ENCODE measurements at regions not wholly inside any gene's neighbourhood (a gene's known extent, or its start where the extent isn't known, plus 50 kb on each side); places are given as distances from the start of the nearest gene placed in this dataset.

- no peak overlapping the region for H3K4me2 ChIP-seq (ENCODE audit: low read depth, low read length, poor library complexity, severe bottlenecking)
- no peaks in the 10 kb centered on the region for H3K9me2 ChIP-seq (replicated peaks; ENCODE audit: insufficient read depth, low read length)
- H4K20me1 ChIP-seq (ENCODE audit: low read depth, low read length) = no peaks in the 10 kb centered on the region
- no peak for TF ChIP-seq EZH2phosphoT487 (conservative IDR thresholded peaks at IDR 0.05; ENCODE audit: low read length)
- TF ChIP-seq CTCF (IDR thresholded peaks at IDR 0.05; ENCODE audit: insufficient read depth, low read length, poor library complexity, severe bottlenecking) = no peak
- H3K27me3 ChIP-seq (ENCODE audit: low read length) = no peaks in the 10 kb centered on the region
- H3K27ac ChIP-seq (ENCODE audit: low read depth, low read length) = no peak overlapping the region
- no peak overlapping the region for H3K9ac ChIP-seq (ENCODE audit: low read length)
- no peaks in the 10 kb centered on the region for H3K9me3 ChIP-seq (ENCODE audit: insufficient read depth, low read length)
- no peaks in the 10 kb centered on the region for H3F3A ChIP-seq (ENCODE audit: insufficient read depth)
- no peak overlapping the region for H3K4me3 ChIP-seq (ENCODE audit: insufficient read depth, low read length, poor library complexity, severe bottlenecking)
- H3K36me3 ChIP-seq (ENCODE audit: low read length) = no peaks in the 10 kb centered on the region
- no peaks in the 10 kb centered on the region for H3K79me2 ChIP-seq (ENCODE audit: insufficient read depth, low read length)
- H2AFZ ChIP-seq (ENCODE audit: low read depth, low read length, severe bottlenecking) = no peak overlapping the region
Observed at GRCh38 chr7:91796122-91796521, 84.4 kb downstream of the MTERF1 start.

- no peak overlapping the region for H3K9ac ChIP-seq (ENCODE audit: low read length)
- H4K20me1 ChIP-seq (ENCODE audit: low read depth, low read length) = no peaks in the 10 kb centered on the region
- no peaks in the 10 kb centered on the region for H3K36me3 ChIP-seq (ENCODE audit: low read length)
- H3K4me2 ChIP-seq (ENCODE audit: low read depth, low read length, poor library complexity, severe bottlenecking) = no peak overlapping the region
- no peaks in the 10 kb centered on the region for H3F3A ChIP-seq (ENCODE audit: insufficient read depth)
- H3K9me3 ChIP-seq (ENCODE audit: insufficient read depth, low read length) = no peaks in the 10 kb centered on the region
- no peak overlapping the region for H3K27ac ChIP-seq (ENCODE audit: low read depth, low read length)
- H3K9me2 ChIP-seq (replicated peaks; ENCODE audit: insufficient read depth, low read length) = no peaks in the 10 kb centered on the region
- TF ChIP-seq EZH2phosphoT487 (conservative IDR thresholded peaks at IDR 0.05; ENCODE audit: low read length) (no peak), CTCF (IDR thresholded peaks at IDR 0.05; ENCODE audit: insufficient read depth, low read length, poor library complexity, severe bottlenecking) (no peak)
- no peaks in the 10 kb centered on the region for H3K79me2 ChIP-seq (ENCODE audit: insufficient read depth, low read length)
- H2AFZ ChIP-seq (ENCODE audit: low read depth, low read length, severe bottlenecking) = no peak overlapping the region
- no peaks in the 10 kb centered on the region for H3K27me3 ChIP-seq (ENCODE audit: low read length)
- no peak overlapping the region for H3K4me3 ChIP-seq (ENCODE audit: insufficient read depth, low read length, poor library complexity, severe bottlenecking)
Observed at GRCh38 chr7:91798425-91798824, 82.1 kb downstream of the MTERF1 start.

GRCh38 chr7:91800389-91800788 is 80.1 kb downstream of the MTERF1 start:
- H3K79me2 ChIP-seq (ENCODE audit: insufficient read depth, low read length) = no peaks in the 10 kb centered on the region
- H4K20me1 ChIP-seq (ENCODE audit: low read depth, low read length) = no peaks in the 10 kb centered on the region
- H3K36me3 ChIP-seq (ENCODE audit: low read length) = no peaks in the 10 kb centered on the region
- H3K4me2 ChIP-seq (ENCODE audit: low read depth, low read length, poor library complexity, severe bottlenecking) = no peak overlapping the region
- no peak overlapping the region for H3K9ac ChIP-seq (ENCODE audit: low read length)
- no peaks in the 10 kb centered on the region for H3K27me3 ChIP-seq (ENCODE audit: low read length)
- no peak overlapping the region for H3K27ac ChIP-seq (ENCODE audit: low read depth, low read length)
- no peaks in the 10 kb centered on the region for H3F3A ChIP-seq (ENCODE audit: insufficient read depth)
- no peak overlapping the region for H3K4me3 ChIP-seq (ENCODE audit: insufficient read depth, low read length, poor library complexity, severe bottlenecking)
- no peaks in the 10 kb centered on the region for H3K9me2 ChIP-seq (replicated peaks; ENCODE audit: insufficient read depth, low read length)
- H3K9me3 ChIP-seq (ENCODE audit: insufficient read depth, low read length) = no peaks in the 10 kb centered on the region
- TF ChIP-seq CTCF (IDR thresholded peaks at IDR 0.05; ENCODE audit: insufficient read depth, low read length, poor library complexity, severe bottlenecking) = no peak
- no peak for TF ChIP-seq EZH2phosphoT487 (conservative IDR thresholded peaks at IDR 0.05; ENCODE audit: low read length)
- no peak overlapping the region for H2AFZ ChIP-seq (ENCODE audit: low read depth, low read length, severe bottlenecking)

Measured in SU-DHL-6 (cell line).